ENCODE measurements at regions not wholly inside any gene's neighbourhood (a gene's known extent, or its start where the extent isn't known, plus 50 kb on each side); places are given as distances from the start of the nearest gene placed in this dataset.

- no peak overlapping the region for H4K91ac ChIP-seq (ENCODE audit: insufficient read depth, low read depth, low read length)
- no peaks in the 10 kb centered on the region for H3K36me3 ChIP-seq (ENCODE audit: control insufficient read depth, insufficient read depth, low read length)
- ChIA-PET POLR2A (ENCODE audit: unreplicated experiment) (no interaction called here), CTCF (no interaction called here)
- H3K4me2 ChIP-seq (ENCODE audit: low read depth, low read length): no peak overlapping the region
- no peaks in the 10 kb centered on the region for H3K4me1 ChIP-seq (ENCODE audit: control insufficient read depth, insufficient read depth, low read length)
- DNase-seq (peak; percentile 47), ATAC-seq (ENCODE audit: low read depth) (no peak)
- intact Hi-C loops (cut with micrococcal nuclease) (no loop called here), dilution Hi-C loops (cut with HindIII; ENCODE audit: low sequenced_read_pairs, unreplicated experiment) (no loop called here), in situ Hi-C loops (cut with MboI; ENCODE audit: low sequenced_read_pairs) (no loop called here)
- no peak overlapping the region for H3K27ac ChIP-seq (ENCODE audit: insufficient read depth, low read length)
- H2AK5ac ChIP-seq (ENCODE audit: low read depth, low read length): no peak overlapping the region
- H4K20me1 ChIP-seq (ENCODE audit: insufficient read depth, low read length): no peaks in the 10 kb centered on the region
- H2BK5ac ChIP-seq (ENCODE audit: low read depth, low read length, poor library complexity, severe bottlenecking): no peak overlapping the region
- no peaks in the 10 kb centered on the region for H3K9me1 ChIP-seq (ENCODE audit: insufficient read depth, low read length)
- no peaks in the 10 kb centered on the region for H3K79me1 ChIP-seq (ENCODE audit: low read depth in 1 of 2, low read length in 2 of 2)
- no peak overlapping the region for H2BK20ac ChIP-seq (ENCODE audit: low read depth, low read length)
- H3K27me3 ChIP-seq (ENCODE audit: control insufficient read depth, insufficient read depth, low read length): no peaks in the 10 kb centered on the region
- H3K4ac ChIP-seq (ENCODE audit: low read depth, low read length): no peak overlapping the region
- no peak overlapping the region for H3K23ac ChIP-seq (ENCODE audit: low read depth, low read length)
- no peak overlapping the region for H3K4me3 ChIP-seq (ENCODE audit: insufficient read depth, low read depth, low read length)
- no peak overlapping the region for H4K5ac ChIP-seq (ENCODE audit: low read depth, low read length)
- H2BK15ac ChIP-seq (ENCODE audit: low read depth, low read length): no peak overlapping the region
- H2AK9ac ChIP-seq (replicated peaks; ENCODE audit: low read depth, low read length, poor library complexity): no peak overlapping the region
- no CpG with 5 or more reads among the region's 3 CpGs for WGBS, 2 experiments (ENCODE audit: extremely low coverage in 2 of 2, insufficient read length in 1 of 2)
- peak; percentile 28; the same call in 1 of the 2 replicates for TF ChIP-seq CEBPB (IDR thresholded peaks at IDR 0.05; ENCODE audit: low read depth, low read length)
- TF ChIP-seq, protein P1, sequence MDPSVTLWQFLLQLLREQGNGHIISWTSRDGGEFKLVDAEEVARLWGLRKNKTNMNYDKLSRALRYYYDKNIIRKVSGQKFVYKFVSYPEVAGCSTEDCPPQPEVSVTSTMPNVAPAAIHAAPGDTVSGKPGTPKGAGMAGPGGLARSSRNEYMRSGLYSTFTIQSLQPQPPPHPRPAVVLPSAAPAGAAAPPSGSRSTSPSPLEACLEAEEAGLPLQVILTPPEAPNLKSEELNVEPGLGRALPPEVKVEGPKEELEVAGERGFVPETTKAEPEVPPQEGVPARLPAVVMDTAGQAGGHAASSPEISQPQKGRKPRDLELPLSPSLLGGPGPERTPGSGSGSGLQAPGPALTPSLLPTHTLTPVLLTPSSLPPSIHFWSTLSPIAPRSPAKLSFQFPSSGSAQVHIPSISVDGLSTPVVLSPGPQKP (IDR thresholded peaks at IDR 0.05; ENCODE audit: borderline replicate concordance, low read depth, low read length): no peak
- no peaks in the 10 kb centered on the region for H3K9me3 ChIP-seq (ENCODE audit: control insufficient read depth, insufficient read depth, low read length)
- H3K18ac ChIP-seq (ENCODE audit: low read depth, low read length): no peak overlapping the region
- BruUV-seq (replicated peaks): no TSS peak
- H2BK120ac ChIP-seq (ENCODE audit: low read depth, low read length): no peak overlapping the region
- H3K14ac ChIP-seq (replicated peaks; ENCODE audit: low read depth, low read length): no peak overlapping the region
- no peak overlapping the region for H3K56ac ChIP-seq (ENCODE audit: extremely low read depth, insufficient read depth, low read length)
- H4K8ac ChIP-seq (ENCODE audit: low read depth in 2 of 2, low read length in 2 of 2): no peak overlapping the region
- H3K9ac ChIP-seq (ENCODE audit: low read depth, low read length): no peak overlapping the region
- H2AFZ ChIP-seq (replicated peaks; ENCODE audit: low read length, poor library complexity): no peak overlapping the region
These were observed 1717.9 kb downstream of the EFNA5 start for GRCh38 chr5:105952875-105953274.

Measured in IMR-90 (cell line).